CD4-positive, alpha-beta T cell (primary cell): ENCODE measurements at regions not wholly inside any gene's neighbourhood (a gene's known extent, or its start where the extent isn't known, plus 50 kb on each side); places are given as distances from the start of the nearest gene placed in this dataset.

Source experiments
- ATAC-seq: fragments of 200-7000 bp; cut with Tn5 transposase; one replicate; pipeline ENCODE4 v1.10.0; 2022; ENCODE audit warnings: mild to moderate bottlenecking; ENCODE audit not compliant: poor library complexity
- CTCF ChIA-PET: fragments of 350-600 bp; sonication (Branson Sonifier 250); formaldehyde crosslinking; loops from one replicate; lab custom pipeline; 2021; ENCODE audit warnings: antibody characterized with exemption, inconsistent platforms; lab: Charles Lee
- POLR2A ChIA-PET: fragments of 350-600 bp; sonication (Branson Sonifier 250); formaldehyde crosslinking; loops from one replicate; lab custom pipeline; 2021; ENCODE audit warnings: antibody characterized with exemption, inconsistent platforms; lab: Charles Lee
- DNase-seq, 14 experiments: peaks; one replicate each; pipeline ENCODE4 v3.0.0-alpha.2; 2013 to 2020; ENCODE audit warnings: mixed read lengths in 2 of 14
- H3K27ac ChIP-seq, 2 donors: one replicate each; pipeline versions ENCODE4 v1.5.1 to v1.7.0; 2013; ENCODE audit warnings: low read length in 2 of 2, low read depth in 1 of 2, mild to moderate bottlenecking in 1 of 2
- H3K27me3 ChIP-seq, 2 experiments: 1 replicate in 1 of 2; 2 replicates in 1 of 2; pipeline versions ENCODE4 v1.6.1 to v1.7.0; 2013; ENCODE audit warnings: low read length in 2 of 2, control low read depth in 1 of 2, mild to moderate bottlenecking in 1 of 2, moderate library complexity in 1 of 2; ENCODE audit not compliant: insufficient read depth in 2 of 2, control insufficient read depth in 1 of 2
- H3K36me3 ChIP-seq: one replicate; pipeline ENCODE4 v1.6.1; 2013; ENCODE audit warnings: low read length, control low read depth; ENCODE audit not compliant: insufficient read depth
- H3K4me1 ChIP-seq: one replicate; pipeline ENCODE4 v1.6.1; 2013; ENCODE audit warnings: low read length, control low read depth; ENCODE audit not compliant: insufficient read depth
- H3K4me3 ChIP-seq: one replicate; pipeline ENCODE4 v1.5.1; 2013; ENCODE audit warnings: mild to moderate bottlenecking, low read length, moderate library complexity
- H3K9me3 ChIP-seq, 2 experiments: 1 replicate in 1 of 2; 2 replicates in 1 of 2; pipeline versions ENCODE4 v1.6.1 to v1.7.0; 2013; ENCODE audit warnings: low read length in 2 of 2, mild to moderate bottlenecking in 2 of 2, control low read depth in 1 of 2, moderate library complexity in 1 of 2; ENCODE audit not compliant: control insufficient read depth in 1 of 2, insufficient read depth in 1 of 2
- H3K27ac Mint-ChIP-seq: one replicate; pipeline ENCODE4 v1.8.0; 2020; ENCODE audit warnings: mixed read lengths
- H3K27me3 Mint-ChIP-seq: one replicate; pipeline ENCODE4 v1.8.0; 2021; ENCODE audit warnings: mixed read lengths
- H3K36me3 Mint-ChIP-seq: one replicate; pipeline ENCODE4 v1.8.0; 2021; ENCODE audit warnings: low read depth, mixed read lengths
- H3K4me1 Mint-ChIP-seq: one replicate; pipeline ENCODE4 v1.8.0; 2021; ENCODE audit warnings: low read depth, mixed read lengths
- H3K4me3 Mint-ChIP-seq: one replicate; pipeline ENCODE4 v1.8.0; 2020; ENCODE audit warnings: mild to moderate bottlenecking, mixed read lengths
- H3K9me3 Mint-ChIP-seq: one replicate; pipeline ENCODE4 v1.8.0; 2020; ENCODE audit warnings: mixed read lengths
- CTCF ChIP-seq: fragments of 200-600 bp; IDR thresholded peaks from one replicate; pipeline ENCODE4 v1.8.0; 2022; ENCODE audit warnings: antibody characterized with exemption, mild to moderate bottlenecking
- intact Hi-C, 2 experiments: fragments of 100-400 bp; cut with DNase I in 1 of 2; cut with micrococcal nuclease in 1 of 2; formaldehyde crosslinking; loops; one replicate each; pipeline versions ENCODE4 v1.15.1 to v1.9.0; 2023 to 2025; cut with DNase I, micrococcal nuclease

GRCh38 chr13:50700664-50701305 is 142.7 kb downstream of the DLEU7 start:
- Histone ChIP-seq H3K27ac (no peak overlapping the region), H3K36me3 (no peaks in the 10 kb centered on the region), H3K4me1 (no peaks in the 10 kb centered on the region), H3K9me3 (no peaks in the 10 kb centered on the region), H3K27me3 (no peaks in the 10 kb centered on the region), H3K4me3 (no peak overlapping the region)
- no peak for TF ChIP-seq CTCF
- CTCF ChIA-PET, result interaction anchor here (0.9 kb wide), 1 partner anchor 13 kb away, joined by 3 read pairs; no protein-coding TSS in a partner anchor
- ATAC-seq (no peak), DNase-seq (no peak)
- intact Hi-C loops, result no loop called here
- no peaks in the 10 kb centered on the region for H3K4me1 Mint-ChIP-seq
- no peaks in the 10 kb centered on the region for H3K27me3 Mint-ChIP-seq
- POLR2A ChIA-PET, result no interaction called here
- no peak overlapping the region for H3K4me3 Mint-ChIP-seq
- no peaks in the 10 kb centered on the region for H3K9me3 Mint-ChIP-seq
- no peaks in the 10 kb centered on the region for H3K36me3 Mint-ChIP-seq
- no peak overlapping the region for H3K27ac Mint-ChIP-seq

- no peaks in the 10 kb centered on the region for H3K36me3 ChIP-seq
- no peak for DNase-seq
- Mint-ChIP-seq H3K9me3 (no peaks in the 10 kb centered on the region), H3K4me1 (no peaks in the 10 kb centered on the region), H3K4me3 (no peak overlapping the region), H3K36me3 (no peaks in the 10 kb centered on the region), H3K27me3 (no peaks in the 10 kb centered on the region), H3K27ac (no peak overlapping the region)
- H3K4me1 ChIP-seq, result no peaks in the 10 kb centered on the region
- no peak for TF ChIP-seq CTCF
- no peaks in the 10 kb centered on the region for H3K9me3 ChIP-seq
- intact Hi-C loops, result no loop called here
- H3K4me3 ChIP-seq, result no peak overlapping the region
- ATAC-seq, result no peak
- no peak overlapping the region for H3K27ac ChIP-seq
- no peaks in the 10 kb centered on the region for H3K27me3 ChIP-seq
- ChIA-PET POLR2A (no interaction called here), CTCF (no interaction called here)
Measured at GRCh38 chr13:50701469-50701868, 142.0 kb downstream of the DLEU7 start.

DNA sequence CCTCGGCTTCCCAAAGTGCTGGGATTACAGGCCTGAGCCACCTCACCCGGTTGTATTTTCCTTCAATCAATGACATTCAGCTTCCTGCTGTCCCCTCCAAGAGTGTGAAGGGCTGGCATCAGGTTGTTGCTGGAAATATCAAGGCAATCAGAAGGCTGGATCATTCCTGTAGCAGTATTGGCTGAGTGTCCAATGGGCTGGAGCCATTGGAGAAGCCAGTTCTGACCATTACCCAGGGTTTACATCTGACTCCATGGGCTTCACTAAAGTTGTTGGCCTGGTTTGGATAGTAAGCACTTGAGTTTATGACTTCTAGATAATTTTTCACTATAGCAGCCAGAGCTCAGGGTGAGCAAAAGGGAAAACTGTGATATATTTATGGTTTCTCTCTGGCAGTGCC is 137.0 kb downstream of the DLEU7 start:
- H3K27ac ChIP-seq, result no peak overlapping the region
- CTCF ChIA-PET, result no interaction called here
- intact Hi-C loops, result no loop called here

More for the DNA sequence above, 137.0 kb downstream of the DLEU7 start:
- Histone ChIP-seq H3K4me3 (no peak overlapping the region), H3K9me3 (no peaks in the 10 kb centered on the region), H3K27me3 (no peaks in the 10 kb centered on the region), H3K36me3 (no peaks in the 10 kb centered on the region), H3K4me1 (no peaks in the 10 kb centered on the region)
- H3K27ac Mint-ChIP-seq, result no peak overlapping the region
- H3K9me3 Mint-ChIP-seq, result no peaks in the 10 kb centered on the region
- TF ChIP-seq CTCF, result no peak
- H3K4me1 Mint-ChIP-seq, result no peaks in the 10 kb centered on the region
- no peak overlapping the region for H3K4me3 Mint-ChIP-seq
- POLR2A ChIA-PET, result no interaction called here
- H3K27me3 Mint-ChIP-seq, result no peaks in the 10 kb centered on the region
- no peaks in the 10 kb centered on the region for H3K36me3 Mint-ChIP-seq
- ATAC-seq (no peak), DNase-seq (no peak)
